ENCODE measurements at regions not wholly inside any gene's neighbourhood (a gene's known extent, or its start where the extent isn't known, plus 50 kb on each side); places are given as distances from the start of the nearest gene placed in this dataset.

DNA sequence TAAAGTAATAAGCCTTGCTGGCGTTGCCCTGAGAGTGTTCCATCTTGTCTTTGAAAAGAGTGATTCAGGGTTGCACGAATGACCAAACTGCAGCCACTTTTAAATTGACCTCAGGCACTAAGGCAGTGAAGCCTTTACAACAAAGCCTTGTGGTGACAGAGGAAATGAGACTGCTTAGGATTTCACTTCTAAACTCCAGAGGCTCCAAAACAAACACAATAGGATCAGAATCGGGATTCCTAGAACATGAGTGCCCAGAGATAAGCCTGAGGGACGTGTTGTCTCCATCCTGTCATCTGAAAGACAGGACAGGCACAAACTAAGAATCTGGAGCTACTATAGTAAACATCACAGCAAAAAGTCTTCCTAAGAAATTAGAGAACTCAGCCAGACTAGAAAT, 405.2 kb downstream of the PPARGC1A start:
- TF ChIP-seq, protein P1, sequence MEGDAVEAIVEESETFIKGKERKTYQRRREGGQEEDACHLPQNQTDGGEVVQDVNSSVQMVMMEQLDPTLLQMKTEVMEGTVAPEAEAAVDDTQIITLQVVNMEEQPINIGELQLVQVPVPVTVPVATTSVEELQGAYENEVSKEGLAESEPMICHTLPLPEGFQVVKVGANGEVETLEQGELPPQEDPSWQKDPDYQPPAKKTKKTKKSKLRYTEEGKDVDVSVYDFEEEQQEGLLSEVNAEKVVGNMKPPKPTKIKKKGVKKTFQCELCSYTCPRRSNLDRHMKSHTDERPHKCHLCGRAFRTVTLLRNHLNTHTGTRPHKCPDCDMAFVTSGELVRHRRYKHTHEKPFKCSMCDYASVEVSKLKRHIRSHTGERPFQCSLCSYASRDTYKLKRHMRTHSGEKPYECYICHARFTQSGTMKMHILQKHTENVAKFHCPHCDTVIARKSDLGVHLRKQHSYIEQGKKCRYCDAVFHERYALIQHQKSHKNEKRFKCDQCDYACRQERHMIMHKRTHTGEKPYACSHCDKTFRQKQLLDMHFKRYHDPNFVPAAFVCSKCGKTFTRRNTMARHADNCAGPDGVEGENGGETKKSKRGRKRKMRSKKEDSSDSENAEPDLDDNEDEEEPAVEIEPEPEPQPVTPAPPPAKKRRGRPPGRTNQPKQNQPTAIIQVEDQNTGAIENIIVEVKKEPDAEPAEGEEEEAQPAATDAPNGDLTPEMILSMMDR (IDR thresholded peaks at IDR 0.05), result no peak
- no peak for TF ChIP-seq POLR2A (IDR thresholded peaks at IDR 0.05)
